Kasumi-1 (cell line): ENCODE measurements at regions not wholly inside any gene's neighbourhood (a gene's known extent, or its start where the extent isn't known, plus 50 kb on each side); places are given as distances from the start of the nearest gene placed in this dataset.

ENCODE experiments used
- DNase-seq, 2 experiments: peaks; one replicate each; lab custom pipeline; 2025; lab: John Stamatoyannopoulos, UW

DNA sequence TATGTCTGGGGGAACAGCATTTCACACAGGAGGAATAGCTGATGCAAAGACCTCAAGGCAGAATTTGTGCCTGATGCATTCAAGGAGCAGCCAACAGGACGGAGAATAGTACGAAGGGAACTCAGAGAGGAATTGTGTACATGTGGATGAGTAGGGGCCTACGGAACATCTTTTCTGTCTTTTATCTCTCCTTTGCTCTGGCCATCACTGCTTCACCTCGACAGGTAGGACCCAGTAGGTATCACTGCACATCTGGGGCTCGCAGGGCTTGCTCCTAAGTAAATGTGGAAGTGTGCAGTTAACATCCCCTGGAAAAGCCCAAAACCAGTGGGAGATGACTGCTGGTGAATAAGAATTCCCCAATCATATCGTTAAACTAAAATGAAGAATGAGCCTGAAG lies 56.4 kb upstream of the POU1F1 start:
- DNase-seq, result no peak

DNA sequence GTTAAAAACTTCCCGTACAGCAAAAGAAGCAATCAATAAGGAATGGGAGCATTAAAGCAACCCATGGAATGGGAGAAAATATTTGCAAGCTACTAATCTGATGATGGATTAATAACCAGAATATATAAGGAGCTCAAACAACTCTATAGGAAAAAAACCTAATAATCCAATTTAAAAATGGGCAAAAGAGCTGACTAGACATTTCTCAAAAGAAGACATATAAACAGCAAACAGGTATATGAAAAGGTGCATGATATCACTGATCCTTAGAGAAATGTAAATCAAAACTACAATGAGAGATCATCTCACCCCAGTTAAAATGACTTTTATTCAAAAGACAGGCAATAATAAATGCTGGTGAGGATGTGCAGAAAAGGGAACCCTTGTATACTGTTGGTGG lies 52.7 kb upstream of the POU1F1 start:
- DNase-seq, result no peak
